OCI-LY1 (cell line): ENCODE measurements at regions not wholly inside any gene's neighbourhood (a gene's known extent, or its start where the extent isn't known, plus 50 kb on each side); places are given as distances from the start of the nearest gene placed in this dataset.

Experiments used
- H2AFZ ChIP-seq: fragments of 200-600 bp; sonication (generic), shearing (Covaris generic); 2 replicates; pipeline ENCODE4 v1.6.0; 2014; ENCODE audit warnings: antibody characterized with exemption, mild to moderate bottlenecking, low read length
- H3F3A ChIP-seq: fragments of 200-600 bp; sonication (generic), shearing (Covaris generic); 2 replicates; pipeline ENCODE4 v1.6.0; 2014; ENCODE audit warnings: mild to moderate bottlenecking, antibody characterized with exemption, low read length, moderate library complexity; ENCODE audit not compliant: insufficient read depth
- H3K27ac ChIP-seq: fragments of 200-600 bp; sonication (generic); 2 replicates; pipeline ENCODE4 v1.5.1; 2014; ENCODE audit warnings: low read length, mixed run types, mild to moderate bottlenecking, low read depth; ENCODE audit not compliant: poor library complexity, severe bottlenecking
- H3K27me3 ChIP-seq: fragments of 200-600 bp; sonication (generic); 2 replicates; pipeline ENCODE4 v1.6.0; 2014; ENCODE audit warnings: antibody characterized with exemption, mild to moderate bottlenecking, low read length, moderate library complexity; ENCODE audit not compliant: insufficient read depth
- H3K36me3 ChIP-seq: fragments of 200-600 bp; sonication (generic); 2 replicates; pipeline ENCODE4 v1.6.1; 2014; ENCODE audit warnings: mild to moderate bottlenecking, antibody characterized with exemption, low read length, moderate library complexity, mixed read lengths; ENCODE audit not compliant: insufficient read depth
- H3K4me1 ChIP-seq: fragments of 200-600 bp; sonication (generic); 2 replicates; pipeline ENCODE4 v1.5.1; 2014; ENCODE audit warnings: mild to moderate bottlenecking, low read length, moderate library complexity; ENCODE audit not compliant: insufficient read depth, severe bottlenecking
- H3K4me2 ChIP-seq: fragments of 200-600 bp; sonication (generic), shearing (Covaris generic); 2 replicates; pipeline ENCODE4 v1.6.1; 2014; ENCODE audit warnings: low read length
- H3K4me3 ChIP-seq: fragments of 200-600 bp; sonication (generic); 2 replicates; pipeline ENCODE4 v1.5.1; 2014; ENCODE audit warnings: low read length, low read depth, mild to moderate bottlenecking, mixed read lengths; ENCODE audit not compliant: poor library complexity, severe bottlenecking
- H3K79me2 ChIP-seq: fragments of 200-600 bp; shearing (Covaris generic); 2 replicates; pipeline ENCODE4 v1.6.1; 2016; ENCODE audit warnings: mixed run types, low read length, mixed read lengths; ENCODE audit not compliant: insufficient read depth
- H3K9ac ChIP-seq: fragments of 200-600 bp; sonication (generic), shearing (Covaris generic); 2 replicates; pipeline ENCODE4 v1.6.1; 2014; ENCODE audit warnings: mild to moderate bottlenecking, low read length, mixed read lengths
- H3K9me2 ChIP-seq: fragments of 200-600 bp; sonication (generic), shearing (Covaris generic); 2 replicates; pipeline ENCODE4 v1.6.1; 2014; ENCODE audit warnings: low read depth, mild to moderate bottlenecking, low read length, mixed read lengths
- H3K9me3 ChIP-seq: fragments of 200-600 bp; shearing (Covaris generic); 2 replicates; pipeline ENCODE4 v1.6.1; 2014; ENCODE audit warnings: low read length, mixed read lengths
- H4K20me1 ChIP-seq: fragments of 200-600 bp; sonication (generic), shearing (Covaris generic); 2 replicates; pipeline ENCODE4 v1.6.0; 2016; ENCODE audit warnings: mild to moderate bottlenecking, low read length; ENCODE audit not compliant: insufficient read depth
- CTCF ChIP-seq: fragments of 200-600 bp; sonication (generic), shearing (Covaris generic); IDR thresholded peaks from 2 replicates; pipeline ENCODE4 v1.5.1; 2017; ENCODE audit warnings: mild to moderate bottlenecking, antibody characterized with exemption, low read length, moderate library complexity, mixed read lengths
- EZH2 ChIP-seq: fragments of 200-600 bp; sonication (generic), shearing (Covaris generic); IDR thresholded peaks from 2 replicates; pipeline ENCODE4 v1.8.0; 2017; ENCODE audit warnings: borderline replicate concordance, mixed run types, mild to moderate bottlenecking, antibody characterized with exemption, low read length, moderate library complexity, mixed read lengths

- no peaks in the 10 kb centered on the region for H3F3A ChIP-seq
These were observed 282.1 kb upstream of the LYPLAL1 start for GRCh38 chr1:218891577-218891976.

GRCh38 chr1:218895064-218895587 lies 278.6 kb upstream of the LYPLAL1 start:
- Histone ChIP-seq H3K79me2 (no peaks in the 10 kb centered on the region), H3F3A (no peaks in the 10 kb centered on the region), H3K9ac (no peak overlapping the region), H4K20me1 (no peaks in the 10 kb centered on the region), H3K4me1 (no peaks in the 10 kb centered on the region), H3K9me2 (no peaks in the 10 kb centered on the region), H3K4me3 (no peak overlapping the region), H3K9me3 (no peaks in the 10 kb centered on the region), H3K36me3 (no peaks in the 10 kb centered on the region), H3K27me3 (no peaks in the 10 kb centered on the region), H3K4me2 (no peak overlapping the region), H3K27ac (no peak overlapping the region), H2AFZ (no peak overlapping the region)
- TF ChIP-seq EZH2 (no peak), CTCF (no peak)

More at GRCh38 chr1:218891577-218891976, 282.1 kb upstream of the LYPLAL1 start:
- H3K27me3 ChIP-seq, result no peaks in the 10 kb centered on the region
- H3K9ac ChIP-seq, result no peak overlapping the region
- no peaks in the 10 kb centered on the region for H3K4me1 ChIP-seq
- no peak overlapping the region for H3K4me3 ChIP-seq
- H3K36me3 ChIP-seq, result no peaks in the 10 kb centered on the region
- no peaks in the 10 kb centered on the region for H3K79me2 ChIP-seq
- H3K4me2 ChIP-seq, result no peak overlapping the region
- H3K27ac ChIP-seq, result no peak overlapping the region
- no peaks in the 10 kb centered on the region for H3K9me2 ChIP-seq
- no peaks in the 10 kb centered on the region for H4K20me1 ChIP-seq
- no peaks in the 10 kb centered on the region for H3K9me3 ChIP-seq
- no peak overlapping the region for H2AFZ ChIP-seq
- TF ChIP-seq CTCF, result no peak
- no peak for TF ChIP-seq EZH2

- Histone ChIP-seq H3K27me3 (no peaks in the 10 kb centered on the region), H3K4me1 (no peaks in the 10 kb centered on the region), H3F3A (no peaks in the 10 kb centered on the region), H3K9ac (no peak overlapping the region), H3K9me3 (no peaks in the 10 kb centered on the region), H4K20me1 (no peaks in the 10 kb centered on the region), H3K36me3 (no peaks in the 10 kb centered on the region), H2AFZ (no peak overlapping the region), H3K27ac (no peak overlapping the region), H3K9me2 (no peaks in the 10 kb centered on the region), H3K4me2 (no peak overlapping the region), H3K79me2 (no peaks in the 10 kb centered on the region), H3K4me3 (no peak overlapping the region)
- TF ChIP-seq CTCF (no peak), EZH2 (no peak)
These were observed 277.5 kb upstream of the LYPLAL1 start for GRCh38 chr1:218896202-218896601.
